GM12865 (cell line): ENCODE measurements at regions not wholly inside any gene's neighbourhood (a gene's known extent, or its start where the extent isn't known, plus 50 kb on each side); places are given as distances from the start of the nearest gene placed in this dataset.

Experiments used
- DNase-seq: peaks from one replicate; pipeline ENCODE4 v3.0.0; 2010; ENCODE audit warnings: low read depth
- H3K4me3 ChIP-seq: 2 replicates; pipeline ENCODE4 v1.5.1; 2011; ENCODE audit warnings: mild to moderate bottlenecking, low read depth, low read length, control low read depth
- TF ChIP-seq, protein P1 (sequence below): IDR thresholded peaks from 2 replicates; pipeline ENCODE4 v1.5.1; 2011; ENCODE audit warnings: low read length, control low read depth, low read depth, inconsistent platforms; ENCODE audit not compliant: insufficient read depth; ENCODE audit errors: missing control alignments

DNA sequence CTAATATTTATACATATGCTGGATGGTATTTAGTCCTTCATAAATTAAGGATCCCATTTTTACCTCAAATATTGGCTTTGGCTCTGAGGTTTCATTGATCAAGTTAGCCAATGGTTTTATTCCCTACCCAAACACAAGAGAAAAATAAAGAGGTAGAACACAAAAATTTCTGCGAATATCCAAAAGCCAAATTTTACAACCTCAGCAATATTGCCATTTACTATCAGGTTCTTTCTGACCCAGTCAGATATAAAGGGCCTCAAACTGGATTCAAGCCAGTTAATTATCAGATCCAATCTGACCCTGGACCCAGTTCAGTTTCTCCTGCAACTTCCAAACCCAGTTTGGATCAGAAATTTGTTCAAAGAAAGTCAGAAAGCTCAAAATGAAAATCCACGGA lies 998.1 kb downstream of the SI start:
- no peak overlapping the region for H3K4me3 ChIP-seq
- no peak for DNase-seq
- TF ChIP-seq, protein P1, sequence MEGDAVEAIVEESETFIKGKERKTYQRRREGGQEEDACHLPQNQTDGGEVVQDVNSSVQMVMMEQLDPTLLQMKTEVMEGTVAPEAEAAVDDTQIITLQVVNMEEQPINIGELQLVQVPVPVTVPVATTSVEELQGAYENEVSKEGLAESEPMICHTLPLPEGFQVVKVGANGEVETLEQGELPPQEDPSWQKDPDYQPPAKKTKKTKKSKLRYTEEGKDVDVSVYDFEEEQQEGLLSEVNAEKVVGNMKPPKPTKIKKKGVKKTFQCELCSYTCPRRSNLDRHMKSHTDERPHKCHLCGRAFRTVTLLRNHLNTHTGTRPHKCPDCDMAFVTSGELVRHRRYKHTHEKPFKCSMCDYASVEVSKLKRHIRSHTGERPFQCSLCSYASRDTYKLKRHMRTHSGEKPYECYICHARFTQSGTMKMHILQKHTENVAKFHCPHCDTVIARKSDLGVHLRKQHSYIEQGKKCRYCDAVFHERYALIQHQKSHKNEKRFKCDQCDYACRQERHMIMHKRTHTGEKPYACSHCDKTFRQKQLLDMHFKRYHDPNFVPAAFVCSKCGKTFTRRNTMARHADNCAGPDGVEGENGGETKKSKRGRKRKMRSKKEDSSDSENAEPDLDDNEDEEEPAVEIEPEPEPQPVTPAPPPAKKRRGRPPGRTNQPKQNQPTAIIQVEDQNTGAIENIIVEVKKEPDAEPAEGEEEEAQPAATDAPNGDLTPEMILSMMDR, result no peak

DNA sequence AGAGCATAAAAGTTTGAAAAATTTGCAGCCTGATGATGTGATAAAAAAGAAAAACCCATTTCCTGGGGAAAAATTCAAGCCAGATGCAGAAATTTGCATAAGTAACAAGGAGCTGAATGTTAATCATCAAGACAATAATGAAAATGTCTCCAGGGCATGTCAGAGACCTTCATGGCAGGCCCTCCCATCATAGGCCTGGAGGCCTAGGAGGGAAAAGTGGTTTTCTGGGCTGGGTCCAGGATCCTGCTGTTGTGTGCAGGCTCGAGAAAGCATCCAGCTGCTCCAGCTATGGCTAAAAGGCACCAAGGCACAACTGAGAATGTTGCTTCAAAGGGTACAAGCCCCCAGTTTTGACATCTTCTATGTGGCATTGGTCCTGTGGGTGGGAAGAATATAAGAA lies 1014.0 kb downstream of the SI start:
- H3K4me3 ChIP-seq, result no peak overlapping the region
- no peak for DNase-seq
- TF ChIP-seq, protein P1, result no peak

DNA sequence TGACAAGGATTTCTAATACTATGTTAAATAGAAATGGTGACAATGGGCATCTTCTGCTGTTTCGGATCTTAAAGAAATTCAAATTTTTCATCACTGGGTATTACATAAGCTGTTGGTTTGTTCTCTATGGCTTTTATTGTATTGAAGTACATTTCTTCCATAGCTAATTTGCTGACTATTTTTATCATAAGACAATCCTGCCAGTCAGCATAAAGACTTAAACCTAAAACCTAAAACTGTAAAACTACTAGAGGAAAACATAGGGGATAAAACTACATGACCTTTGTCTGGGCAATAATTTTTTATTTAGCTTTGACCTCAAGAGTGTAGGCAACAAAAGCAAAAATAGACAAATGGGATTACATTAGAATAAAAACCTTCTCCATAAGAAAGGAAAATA lies 1017.4 kb downstream of the SI start:
- TF ChIP-seq, protein P1, result no peak
- no peak overlapping the region for H3K4me3 ChIP-seq
- no peak for DNase-seq

DNA sequence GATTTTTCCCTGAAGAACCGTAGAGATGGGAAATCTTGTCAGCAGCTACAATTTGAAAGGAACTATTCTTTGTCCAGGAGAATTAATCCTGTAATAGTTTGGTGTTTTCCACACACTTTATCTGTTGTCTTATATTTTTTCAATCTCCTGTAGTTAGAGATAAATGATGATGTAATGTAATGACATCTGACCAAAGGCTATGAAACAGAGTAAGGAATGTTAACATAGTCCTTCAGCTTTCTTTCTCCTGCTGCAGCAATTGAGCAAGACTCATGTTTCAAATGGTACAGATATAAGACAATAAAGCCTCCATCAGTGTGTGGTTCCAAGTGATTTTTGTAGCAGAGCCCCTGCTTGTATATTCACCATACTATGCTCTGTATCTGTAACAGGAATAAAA lies 1028.4 kb downstream of the SI start:
- H3K4me3 ChIP-seq, result no peak overlapping the region
- TF ChIP-seq, protein P1, result no peak
- DNase-seq, result no peak

DNA sequence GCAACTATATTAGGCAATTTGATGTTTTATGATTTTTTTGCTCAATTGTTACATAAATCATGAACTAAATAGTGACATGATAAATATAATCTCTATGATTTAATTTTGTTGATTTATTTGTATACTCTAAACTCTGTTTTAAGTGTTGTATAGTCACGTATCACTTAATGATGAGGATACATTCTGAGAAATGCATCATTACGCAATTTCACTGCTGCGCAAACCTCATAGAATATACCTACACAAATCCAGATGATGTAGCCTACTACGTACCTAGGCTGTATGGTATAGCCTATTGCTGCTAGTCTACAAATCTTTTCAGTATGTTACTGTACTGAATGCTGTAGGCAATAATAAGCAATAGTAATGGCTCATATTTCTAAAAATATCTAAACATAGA lies 1029.8 kb downstream of the SI start:
- DNase-seq, result no peak
- no peak overlapping the region for H3K4me3 ChIP-seq
- TF ChIP-seq, protein P1, result no peak

DNA sequence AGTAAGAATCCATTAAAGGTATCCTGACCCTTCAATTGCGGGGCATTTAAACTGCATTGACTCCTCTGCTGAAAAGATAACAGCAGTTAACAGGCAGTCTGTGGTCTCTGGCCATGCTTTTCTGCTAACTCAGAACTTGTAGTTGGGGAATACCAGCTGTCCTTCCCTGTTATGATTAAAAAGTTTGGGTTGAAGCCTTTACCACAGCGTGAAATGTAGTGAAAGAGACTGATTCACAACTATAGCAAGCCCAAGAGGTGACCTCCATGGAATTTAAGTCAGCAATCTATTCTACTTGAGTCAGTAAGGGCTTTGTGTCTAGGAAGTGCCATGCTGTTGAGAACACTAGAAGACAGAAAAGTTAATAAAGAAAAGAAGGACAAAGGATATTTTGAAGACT lies 1037.3 kb downstream of the SI start:
- DNase-seq, result no peak
- TF ChIP-seq, protein P1, result no peak
- H3K4me3 ChIP-seq, result no peak overlapping the region

DNA sequence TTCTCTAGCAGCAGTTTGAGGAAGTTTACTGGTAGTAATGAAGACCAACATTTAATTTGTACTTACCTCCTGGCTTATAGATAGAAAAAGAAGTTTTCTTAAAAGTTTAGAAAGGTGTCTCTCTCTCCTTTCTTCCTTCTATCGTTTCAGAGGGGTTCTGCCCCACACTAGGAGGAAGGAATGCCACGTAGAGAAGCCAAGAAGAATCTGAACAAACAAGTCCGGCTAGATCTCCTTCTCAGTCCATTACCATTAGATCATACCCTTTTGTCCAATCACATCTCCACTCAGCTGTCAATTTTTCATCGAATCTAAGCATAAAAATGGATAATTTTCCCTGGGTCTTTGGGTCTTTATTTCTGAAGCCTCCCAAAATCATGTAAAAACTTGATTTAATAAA lies 1048.1 kb downstream of the SI start:
- DNase-seq, result no peak
- TF ChIP-seq, protein P1, result no peak

More for the DNA sequence above, 1048.1 kb downstream of the SI start:
- H3K4me3 ChIP-seq, result no peak overlapping the region
